ENCODE measurements at regions not wholly inside any gene's neighbourhood (a gene's known extent, or its start where the extent isn't known, plus 50 kb on each side); places are given as distances from the start of the nearest gene placed in this dataset.

DNA sequence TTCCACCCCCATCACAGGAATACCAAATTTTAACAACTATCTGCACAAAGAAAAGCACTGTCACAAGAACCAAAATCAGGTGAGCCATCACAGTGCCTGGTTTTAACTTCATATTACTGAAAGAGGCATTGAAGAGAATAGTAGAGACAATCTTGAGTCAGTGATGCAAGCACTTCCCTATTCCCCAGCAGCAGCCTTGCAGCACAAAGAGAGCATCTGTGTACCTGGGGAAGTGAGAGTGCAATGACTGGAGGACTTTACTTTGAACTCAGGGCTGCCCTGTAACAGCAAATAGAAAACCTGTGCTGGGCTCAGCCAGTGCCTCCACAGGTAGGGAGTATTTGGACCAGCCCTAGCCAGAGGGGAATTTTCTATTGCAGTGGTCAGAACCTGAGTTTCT lies 361.8 kb downstream of the TEX13C start:
- TF ChIP-seq, protein P1, sequence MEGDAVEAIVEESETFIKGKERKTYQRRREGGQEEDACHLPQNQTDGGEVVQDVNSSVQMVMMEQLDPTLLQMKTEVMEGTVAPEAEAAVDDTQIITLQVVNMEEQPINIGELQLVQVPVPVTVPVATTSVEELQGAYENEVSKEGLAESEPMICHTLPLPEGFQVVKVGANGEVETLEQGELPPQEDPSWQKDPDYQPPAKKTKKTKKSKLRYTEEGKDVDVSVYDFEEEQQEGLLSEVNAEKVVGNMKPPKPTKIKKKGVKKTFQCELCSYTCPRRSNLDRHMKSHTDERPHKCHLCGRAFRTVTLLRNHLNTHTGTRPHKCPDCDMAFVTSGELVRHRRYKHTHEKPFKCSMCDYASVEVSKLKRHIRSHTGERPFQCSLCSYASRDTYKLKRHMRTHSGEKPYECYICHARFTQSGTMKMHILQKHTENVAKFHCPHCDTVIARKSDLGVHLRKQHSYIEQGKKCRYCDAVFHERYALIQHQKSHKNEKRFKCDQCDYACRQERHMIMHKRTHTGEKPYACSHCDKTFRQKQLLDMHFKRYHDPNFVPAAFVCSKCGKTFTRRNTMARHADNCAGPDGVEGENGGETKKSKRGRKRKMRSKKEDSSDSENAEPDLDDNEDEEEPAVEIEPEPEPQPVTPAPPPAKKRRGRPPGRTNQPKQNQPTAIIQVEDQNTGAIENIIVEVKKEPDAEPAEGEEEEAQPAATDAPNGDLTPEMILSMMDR (IDR thresholded peaks at IDR 0.05; ENCODE audit: extremely low read depth in 1 of 2, insufficient read depth in 1 of 2, low read depth in 1 of 2, low read length in 2 of 2): no peak
- no peak for TF ChIP-seq POLR2A (IDR thresholded peaks at IDR 0.05; ENCODE audit: low read depth, low read length)
- no peak for TF ChIP-seq EZH2 (IDR thresholded peaks at IDR 0.05; ENCODE audit: borderline replicate concordance, low read depth, low read length, severe bottlenecking)
- no peak for TF ChIP-seq GATA2 (IDR thresholded peaks at IDR 0.05; ENCODE audit: insufficient read depth, insufficient read length, low read depth, low read length)
